GM12892 (cell line): ENCODE measurements at regions not wholly inside any gene's neighbourhood (a gene's known extent, or its start where the extent isn't known, plus 50 kb on each side); places are given as distances from the start of the nearest gene placed in this dataset.

Source experiments
- DNase-seq: peaks from one replicate; pipeline ENCODE4 v3.0.0; 2011; ENCODE audit not compliant: insufficient read length
- FAIRE-seq: peaks from 2 replicates; lab custom pipeline; 2011; peaks lifted over from hg19 to GRCh38; lab: Jason Lieb, UNC
- POLR2A ChIP-seq: IDR thresholded peaks from 2 replicates; pipeline ENCODE4 v1.6.1; 2011; ENCODE audit warnings: low read depth, low read length, control low read depth
- POLR2AphosphoS5 ChIP-seq: IDR thresholded peaks from 2 replicates; pipeline ENCODE4 v1.6.1; 2011; ENCODE audit warnings: low read depth, low read length, control low read depth
- TAF1 ChIP-seq: IDR thresholded peaks from 2 replicates; pipeline ENCODE4 v1.6.1; 2011; ENCODE audit warnings: low read depth, mild to moderate bottlenecking, control low read depth, low read length, borderline replicate concordance

- FAIRE-seq (no peak), DNase-seq (no peak)
- TF ChIP-seq TAF1 (no peak), POLR2A (no peak), POLR2AphosphoS5 (no peak)
These were observed 275.4 kb upstream of the ACVR2A start for GRCh38 chr2:147569426-147569825.

DNA sequence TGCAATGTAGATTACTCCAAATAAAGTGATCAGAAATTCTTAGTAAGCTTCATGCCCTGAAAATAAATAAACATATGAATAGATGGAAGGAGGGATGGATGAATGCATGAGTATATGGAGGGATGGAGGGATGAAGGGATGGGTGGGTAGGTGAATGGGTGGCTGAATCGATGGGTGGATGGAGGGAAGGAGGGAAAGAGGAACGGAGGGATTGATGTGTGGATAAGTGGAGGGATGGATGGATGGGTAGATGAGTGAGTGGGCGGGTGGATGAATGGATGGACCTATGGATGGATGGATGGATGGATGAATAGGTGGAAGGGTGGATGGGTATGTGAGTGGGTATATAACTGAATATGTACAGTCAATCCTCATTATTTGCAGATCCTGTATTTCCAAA lies 276.7 kb upstream of the ACVR2A start:
- FAIRE-seq (no peak), DNase-seq (no peak)
- TF ChIP-seq POLR2AphosphoS5 (no peak), POLR2A (no peak), TAF1 (no peak)

GRCh38 chr2:147567136-147567535 lies 277.7 kb upstream of the ACVR2A start:
- FAIRE-seq (no peak), DNase-seq (no peak)
- TF ChIP-seq POLR2A (no peak), TAF1 (no peak)

DNA sequence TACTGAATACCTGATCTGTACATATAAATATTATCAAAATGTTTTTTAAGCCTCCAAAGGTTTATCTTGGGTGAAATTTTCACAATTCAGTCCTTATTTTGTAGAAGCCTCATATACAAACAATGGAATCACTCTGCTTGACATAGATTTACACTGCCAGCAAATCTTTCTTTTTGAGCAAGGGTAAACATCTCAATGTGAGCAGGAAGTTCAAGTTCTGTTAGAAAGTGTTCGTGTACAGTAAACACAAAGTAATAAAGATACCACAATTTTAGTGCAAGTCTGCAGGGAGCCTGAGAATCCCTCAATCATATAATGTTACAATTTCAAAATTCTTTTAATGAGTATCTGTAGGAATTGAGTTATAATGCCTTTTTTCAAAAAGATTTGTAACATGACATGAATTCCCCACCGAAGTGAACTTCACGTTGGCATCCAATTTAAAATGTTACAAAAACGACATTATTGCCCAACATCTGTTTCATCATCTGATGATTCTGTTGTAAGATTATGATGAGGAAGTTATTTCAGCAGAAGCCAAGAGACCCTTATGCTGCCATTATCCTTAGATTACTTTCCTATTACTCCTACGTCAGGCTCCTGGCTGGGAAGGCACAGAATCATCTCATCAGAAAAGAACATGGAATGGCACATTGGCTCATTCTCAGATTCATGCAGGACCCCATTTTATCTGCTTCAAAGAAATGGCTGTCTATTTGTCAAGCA lies 283.9 kb upstream of the ACVR2A start:
- TF ChIP-seq POLR2AphosphoS5 (no peak), TAF1 (no peak), POLR2A (no peak)
- FAIRE-seq (no peak), DNase-seq (no peak)

- DNase-seq (no peak), FAIRE-seq (peak; percentile 21)
- TF ChIP-seq TAF1 (no peak), POLR2A (no peak), POLR2AphosphoS5 (no peak)
These were observed 285.6 kb upstream of the ACVR2A start for GRCh38 chr2:147559070-147559725.

- TF ChIP-seq TAF1, result no peak
- no peak for TF ChIP-seq POLR2A
- no peak for TF ChIP-seq POLR2AphosphoS5
- FAIRE-seq, result no peak
- no peak for DNase-seq
These were observed 286.2 kb upstream of the ACVR2A start for GRCh38 chr2:147558620-147559019.

- no peak for DNase-seq
- TF ChIP-seq POLR2A (no peak), TAF1 (no peak), POLR2AphosphoS5 (no peak)
- no peak for FAIRE-seq
These were observed 290.2 kb upstream of the ACVR2A start for GRCh38 chr2:147554521-147555107.

DNA sequence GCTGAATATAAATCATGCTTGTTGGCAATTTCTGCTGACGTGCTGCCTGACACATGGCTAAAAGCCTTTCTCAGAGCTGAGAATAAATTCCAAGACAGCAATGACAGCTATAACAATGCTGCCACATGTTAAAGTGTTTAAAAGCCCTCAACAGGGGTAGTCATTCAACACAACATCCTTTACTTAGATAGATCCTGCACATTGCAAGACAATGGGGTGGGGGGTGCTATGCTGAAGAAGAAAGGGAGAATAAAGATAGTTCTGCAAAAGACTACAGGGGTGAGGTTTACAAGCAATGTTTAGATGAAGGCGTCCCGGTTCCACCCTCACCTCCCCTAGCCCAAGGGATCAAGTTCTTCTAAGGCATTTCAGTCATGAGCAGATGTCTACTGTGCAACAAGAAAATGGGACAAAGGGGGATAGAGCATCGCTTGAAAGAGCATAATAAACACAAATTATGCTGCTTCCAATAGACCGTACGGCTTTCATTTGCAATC lies 291.0 kb upstream of the ACVR2A start:
- FAIRE-seq (no peak), DNase-seq (no peak)
- no peak for TF ChIP-seq POLR2AphosphoS5

GRCh38 chr2:147550995-147551731 lies 293.7 kb upstream of the ACVR2A start:
- no peak for TF ChIP-seq POLR2AphosphoS5
- TF ChIP-seq TAF1, result no peak
- no peak for TF ChIP-seq POLR2A
- no peak for DNase-seq
- no peak for FAIRE-seq

DNA sequence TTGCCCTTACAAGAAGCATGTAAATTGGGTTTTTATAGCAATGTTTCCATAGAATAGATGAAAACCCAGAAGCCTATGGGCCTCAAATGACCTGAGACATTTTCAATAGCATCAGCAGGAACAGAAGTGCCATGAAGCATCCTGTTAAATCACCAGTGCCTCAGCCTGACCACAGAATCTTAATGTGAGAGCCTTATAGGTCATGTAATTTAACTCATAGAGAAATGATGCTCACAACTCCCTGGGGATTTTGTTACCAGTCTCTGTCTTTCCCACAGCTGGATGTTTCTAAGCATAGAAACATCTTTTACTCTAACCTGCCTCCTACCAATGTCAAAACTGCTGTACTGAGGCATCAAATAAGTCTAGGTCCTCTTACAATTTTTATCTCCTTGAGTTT lies 295.8 kb upstream of the ACVR2A start:
- no peak for DNase-seq
- no peak for TF ChIP-seq POLR2AphosphoS5
- TF ChIP-seq TAF1, result no peak
- TF ChIP-seq POLR2A, result no peak
- FAIRE-seq, result no peak

DNA sequence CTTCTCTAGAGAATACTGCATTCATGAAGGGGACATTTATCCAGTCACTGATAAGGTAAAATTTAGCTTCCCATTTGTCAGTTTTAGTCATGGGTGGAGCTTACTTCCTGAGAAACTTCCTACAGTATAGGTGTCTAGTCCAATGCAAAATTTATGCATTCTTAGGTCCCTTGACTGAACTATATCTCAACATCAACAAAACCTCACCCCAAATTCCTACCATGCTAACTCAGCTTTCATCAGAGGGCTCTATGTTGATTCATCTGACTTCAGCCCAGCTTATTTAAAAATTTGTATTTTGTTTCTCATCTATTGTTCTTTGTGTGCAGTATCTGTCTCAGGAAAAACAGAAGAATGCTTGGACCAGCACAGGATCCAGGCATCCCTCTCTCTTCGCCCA lies 296.4 kb upstream of the ACVR2A start:
- FAIRE-seq (no peak), DNase-seq (no peak)
- TF ChIP-seq TAF1 (no peak), POLR2A (no peak), POLR2AphosphoS5 (no peak)

DNA sequence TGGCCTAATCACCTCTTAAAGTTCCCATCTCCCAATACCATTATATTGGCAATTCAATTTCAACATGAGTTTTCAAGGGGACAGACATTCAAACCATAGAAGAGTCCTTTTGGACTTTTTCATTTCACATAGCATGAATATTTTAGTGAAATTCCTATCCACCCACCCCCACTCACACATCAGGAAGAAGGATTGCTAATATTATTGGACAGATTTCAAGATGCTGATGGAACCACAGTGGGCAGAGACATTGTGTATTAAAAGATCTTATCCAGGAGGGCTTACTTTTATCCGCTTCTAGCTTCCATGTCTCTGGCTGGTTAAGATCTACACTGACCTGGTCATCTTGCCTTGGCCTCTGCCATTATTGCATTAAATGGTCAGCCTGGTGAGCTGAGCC lies 297.4 kb upstream of the ACVR2A start:
- no peak for TF ChIP-seq TAF1
- TF ChIP-seq POLR2AphosphoS5, result no peak
- no peak for TF ChIP-seq POLR2A
- no peak for FAIRE-seq

More for the DNA sequence above, 297.4 kb upstream of the ACVR2A start:
- no peak for DNase-seq
